NCI-H526 (cell line): ENCODE measurements at regions not wholly inside any gene's neighbourhood (a gene's known extent, or its start where the extent isn't known, plus 50 kb on each side); places are given as distances from the start of the nearest gene placed in this dataset.
"Not testable (repeated sequence)": the region's sequence is repeated elsewhere in the genome, so short reads cannot be mapped to it uniquely, and the experiment has no call there.

Experiments used
- DNase-seq, 2 experiments: peaks; one replicate each; lab custom pipeline; 2025; lab: John Stamatoyannopoulos, UW

GRCh38 chr3:148493631-148494030 lies 204.1 kb upstream of the AGTR1 start:
- DNase-seq = no peak

GRCh38 chr3:148494451-148494850 lies 203.3 kb upstream of the AGTR1 start:
- DNase-seq = no peak

GRCh38 chr3:148500881-148501280 lies 196.8 kb upstream of the AGTR1 start:
- DNase-seq = no peak

- no peak for DNase-seq
Observed at GRCh38 chr3:148510116-148510515, 187.6 kb upstream of the AGTR1 start.

GRCh38 chr3:148510561-148510960 lies 187.1 kb upstream of the AGTR1 start:
- DNase-seq = no peak

- DNase-seq = no peak
Observed at GRCh38 chr3:148512648-148513047, 185.1 kb upstream of the AGTR1 start.

GRCh38 chr3:148513096-148513543 lies 184.6 kb upstream of the AGTR1 start:
- no peak for DNase-seq

GRCh38 chr3:148518520-148518919 lies 179.2 kb upstream of the AGTR1 start:
- DNase-seq = no peak

GRCh38 chr3:148525621-148526020 lies 172.1 kb upstream of the AGTR1 start:
- not testable (repeated sequence) for DNase-seq

GRCh38 chr3:148528024-148528423 lies 169.7 kb upstream of the AGTR1 start:
- DNase-seq = no peak

- DNase-seq = no peak
Observed at GRCh38 chr3:148531836-148532235, 165.9 kb upstream of the AGTR1 start.

- no peak for DNase-seq
Observed at GRCh38 chr3:148532326-148532725, 165.4 kb upstream of the AGTR1 start.

- no peak for DNase-seq
Observed at GRCh38 chr3:148532774-148533173, 164.9 kb upstream of the AGTR1 start.

- no peak for DNase-seq
Observed at GRCh38 chr3:148534089-148534988, 163.4 kb upstream of the AGTR1 start.

GRCh38 chr3:148535001-148535400 lies 162.7 kb upstream of the AGTR1 start:
- DNase-seq = no peak

GRCh38 chr3:148540266-148540665 lies 157.4 kb upstream of the AGTR1 start:
- DNase-seq = no peak

- DNase-seq = no peak
Observed at GRCh38 chr3:148540851-148541250, 156.9 kb upstream of the AGTR1 start.

- no peak for DNase-seq
Observed at GRCh38 chr3:148546959-148547358, 150.7 kb upstream of the AGTR1 start.

GRCh38 chr3:148551767-148552260 lies 145.9 kb upstream of the AGTR1 start:
- DNase-seq = no peak

- no peak for DNase-seq
Observed at GRCh38 chr3:148554367-148554766, 143.3 kb upstream of the AGTR1 start.

- DNase-seq = no peak
Observed at GRCh38 chr3:148556664-148557063, 141.0 kb upstream of the AGTR1 start.

- DNase-seq = not testable (repeated sequence)
Observed at GRCh38 chr3:148577579-148577978, 120.1 kb upstream of the AGTR1 start.

GRCh38 chr3:148582126-148582525 lies 115.6 kb upstream of the AGTR1 start:
- no peak for DNase-seq

- no peak for DNase-seq
Observed at GRCh38 chr3:148583793-148584192, 113.9 kb upstream of the AGTR1 start.
